Stomach (tissue), 4 donors: ENCODE measurements at regions not wholly inside any gene's neighbourhood (a gene's known extent, or its start where the extent isn't known, plus 50 kb on each side); places are given as distances from the start of the nearest gene placed in this dataset.

Experiments
- EP300 ChIP-seq: sonication (generic); formaldehyde crosslinking; IDR thresholded peaks from one replicate; pipeline ENCODE4 v1.6.1; 2017; ENCODE audit warnings: antibody characterized with exemption
- POLR2A ChIP-seq, 4 donors: fragments of 450-650 bp; IDR thresholded peaks; one replicate each; pipeline ENCODE4 v1.6.1; 2016; ENCODE audit warnings: antibody characterized with exemption in 4 of 4, control low read depth in 2 of 4, mild to moderate bottlenecking in 1 of 4, moderate library complexity in 1 of 4
- POLR2AphosphoS5 ChIP-seq, 3 donors: sonication (generic); formaldehyde crosslinking; IDR thresholded peaks; one replicate each; pipeline ENCODE4 v1.6.1; 2016; ENCODE audit warnings: antibody characterized with exemption in 3 of 3

DNA sequence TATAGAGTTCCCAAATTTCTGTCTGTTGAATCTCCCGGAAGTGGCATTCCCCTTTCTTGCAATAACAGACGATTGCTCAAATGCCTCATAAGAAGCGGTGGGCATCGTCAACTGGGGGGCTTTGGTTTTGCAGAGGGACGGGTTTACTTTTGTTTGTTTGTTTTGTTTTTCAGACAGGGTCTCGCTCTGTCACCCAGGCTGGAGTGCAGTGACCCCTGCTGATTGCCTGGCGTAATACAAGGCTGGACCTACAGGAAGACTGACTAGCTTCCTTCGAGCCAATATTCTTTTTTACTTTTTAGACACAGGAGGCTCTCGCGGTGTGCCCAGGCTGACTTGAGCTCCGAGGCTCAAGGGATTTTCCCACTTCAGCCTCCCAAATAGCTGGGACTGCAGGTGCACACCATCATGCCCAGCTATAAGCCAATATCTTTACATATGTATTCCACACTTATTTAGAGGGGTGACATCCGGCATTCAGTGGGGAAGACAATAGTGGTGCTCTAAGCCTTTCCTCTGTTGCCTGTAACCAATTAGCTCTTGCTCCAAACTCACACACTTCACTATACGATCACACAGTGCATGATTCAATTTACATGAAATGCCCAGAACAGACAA is 58.1 kb downstream of the FHIP2A start:
- TF ChIP-seq POLR2A (IDR thresholded peaks at IDR 0.05), result no peak
- TF ChIP-seq POLR2AphosphoS5 (IDR thresholded peaks at IDR 0.05), result no peak
- no peak for TF ChIP-seq EP300
